HCT116 (cell line): ENCODE measurements at regions not wholly inside any gene's neighbourhood (a gene's known extent, or its start where the extent isn't known, plus 50 kb on each side); places are given as distances from the start of the nearest gene placed in this dataset.

Experiments
- CTCF ChIP-seq, 3 experiments: fragments of 200-600 bp in 1 of 3; sonication (generic) in 1 of 3; IDR thresholded peaks in 2 of 3; conservative IDR thresholded peaks in 1 of 3; 2 replicates each; pipeline ENCODE4 v1.5.1; 2012 to 2017; ENCODE audit warnings: low read depth in 2 of 3, low read length in 2 of 3, antibody characterized with exemption in 1 of 3, borderline replicate concordance in 1 of 3, control low read depth in 1 of 3, mild to moderate bottlenecking in 1 of 3, mixed read lengths in 1 of 3, mixed run types in 1 of 3, moderate library complexity in 1 of 3; ENCODE audit not compliant: insufficient read depth in 1 of 3
- MAX ChIP-seq: IDR thresholded peaks from 2 replicates; pipeline ENCODE4 v1.6.1; 2012
- POLR2AphosphoS5 ChIP-seq: IDR thresholded peaks from 2 replicates; pipeline ENCODE4 v1.6.1; 2011; ENCODE audit warnings: mild to moderate bottlenecking, low read depth, low read length, moderate library complexity
- SIN3A ChIP-seq: IDR thresholded peaks from 2 replicates; pipeline ENCODE4 v1.6.1; 2012; ENCODE audit warnings: low read depth
- SP1 ChIP-seq: IDR thresholded peaks from 2 replicates; pipeline ENCODE4 v1.6.1; 2012; ENCODE audit warnings: low read depth

GRCh38 chr2:142220901-142221300 lies 90.1 kb upstream of the LRP1B start:
- TF ChIP-seq CTCF (IDR thresholded peaks at IDR 0.05 in 2 of 3, conservative IDR thresholded peaks at IDR 0.05 in 1 of 3; ENCODE audit: borderline replicate concordance in 1 of 3, insufficient read depth in 1 of 3, low read depth in 2 of 3, low read length in 2 of 3): no peak
- TF ChIP-seq SP1: no peak
- no peak for TF ChIP-seq SIN3A
- no peak for TF ChIP-seq MAX
- no peak for TF ChIP-seq POLR2AphosphoS5
